Hepatic stellate cell (primary cell): ENCODE measurements at regions not wholly inside any gene's neighbourhood (a gene's known extent, or its start where the extent isn't known, plus 50 kb on each side); places are given as distances from the start of the nearest gene placed in this dataset.
A peak's percentile ranks its signal among the peaks of the same experiment; 100 is the strongest.
"Not testable (repeated sequence)": the region's sequence is repeated elsewhere in the genome, so short reads cannot be mapped to it uniquely, and the experiment has no call there.

Experiments
- DNase-seq: peaks from one replicate; pipeline ENCODE4 v3.0.0; 2011; ENCODE audit warnings: low spot score

DNA sequence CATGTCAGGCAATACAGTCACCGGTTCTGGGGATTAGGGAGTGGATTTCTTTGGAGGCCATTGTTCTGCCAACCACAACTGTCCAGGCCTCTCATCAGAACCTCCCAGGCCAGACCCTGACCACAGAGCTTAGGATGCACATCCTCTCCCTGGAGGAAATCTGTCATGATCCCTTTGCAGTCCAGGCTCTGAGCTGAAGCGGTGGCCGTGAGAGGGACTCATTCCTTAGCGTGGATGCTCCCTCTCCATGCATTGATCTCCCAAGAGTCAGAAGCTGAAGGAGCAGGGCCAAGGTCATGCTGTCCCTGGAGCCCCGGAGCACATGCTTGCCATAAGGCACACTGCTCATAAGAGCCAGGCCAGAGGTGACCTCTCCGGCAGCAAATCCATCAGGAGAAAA lies 181.4 kb downstream of the COPRS start:
- no peak for DNase-seq

DNA sequence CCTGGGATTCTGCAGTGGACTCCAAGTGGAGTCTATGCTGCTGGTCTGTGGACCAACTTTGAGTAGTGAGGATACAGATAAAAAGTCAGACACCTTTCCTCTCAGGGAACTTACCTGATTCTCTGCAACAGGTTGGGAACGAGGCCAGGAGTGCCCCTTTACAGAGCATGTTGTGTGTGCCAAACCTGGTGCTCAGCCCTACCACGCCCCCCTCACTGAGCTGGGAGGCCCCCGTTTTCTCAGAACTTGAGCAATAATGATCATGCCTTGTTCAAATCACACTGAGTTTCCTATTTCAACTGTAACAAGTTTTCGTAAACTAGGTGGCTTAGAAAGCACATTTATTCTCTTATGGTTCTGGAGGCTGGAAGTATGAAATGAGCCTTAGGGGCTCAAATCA lies 182.0 kb downstream of the COPRS start:
- no peak for DNase-seq

DNA sequence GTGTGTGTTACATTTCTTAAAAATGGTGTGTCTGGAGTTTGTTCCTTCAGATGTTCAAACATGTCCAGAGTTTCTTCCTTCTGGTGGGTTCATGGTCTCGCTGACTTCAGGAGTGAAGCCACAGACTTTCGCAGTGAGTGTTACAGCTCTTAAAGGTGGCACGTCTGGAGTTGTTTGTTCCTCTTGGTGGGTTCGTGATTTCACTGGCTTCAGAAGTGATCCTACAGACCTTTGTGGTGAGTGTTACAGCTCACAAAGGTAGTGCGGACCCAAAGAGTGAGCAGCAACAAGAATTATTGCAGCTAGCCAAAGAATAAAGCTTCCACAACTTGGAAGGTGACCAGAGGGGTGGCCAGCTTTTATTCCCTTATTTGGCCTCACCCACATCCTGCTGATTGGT lies 183.7 kb downstream of the COPRS start:
- DNase-seq: not testable (repeated sequence)

DNA sequence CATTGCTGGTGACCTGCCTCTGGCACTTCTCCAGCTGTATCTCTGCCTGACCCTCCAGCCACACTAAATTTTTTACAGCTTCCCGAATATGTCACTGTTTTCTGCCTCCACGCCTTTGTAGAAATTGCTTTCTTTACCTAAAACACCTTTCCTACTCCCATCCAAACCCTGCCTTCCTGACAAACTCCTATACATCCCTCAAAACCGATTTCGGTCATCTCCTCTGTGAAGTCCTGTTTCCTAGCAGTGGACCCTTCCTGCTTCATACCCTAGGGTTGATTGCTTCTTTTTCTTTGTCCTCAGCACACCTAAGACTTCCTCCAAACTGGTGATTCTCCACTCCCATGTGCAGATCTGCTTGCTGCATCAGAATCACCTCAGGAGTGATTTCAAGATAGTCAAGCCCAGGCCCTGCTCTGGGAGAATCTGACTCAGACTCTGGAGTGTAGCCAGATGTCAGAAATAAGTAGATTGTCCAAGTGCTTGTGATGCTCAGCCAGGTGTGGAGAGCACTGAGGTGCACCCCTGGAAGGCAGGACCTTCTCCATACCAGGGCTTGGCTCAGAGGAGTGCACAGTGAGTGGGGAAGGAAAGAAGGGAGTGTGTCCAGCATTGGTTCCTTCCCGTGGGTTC lies 184.2 kb downstream of the COPRS start:
- DNase-seq: no peak

DNA sequence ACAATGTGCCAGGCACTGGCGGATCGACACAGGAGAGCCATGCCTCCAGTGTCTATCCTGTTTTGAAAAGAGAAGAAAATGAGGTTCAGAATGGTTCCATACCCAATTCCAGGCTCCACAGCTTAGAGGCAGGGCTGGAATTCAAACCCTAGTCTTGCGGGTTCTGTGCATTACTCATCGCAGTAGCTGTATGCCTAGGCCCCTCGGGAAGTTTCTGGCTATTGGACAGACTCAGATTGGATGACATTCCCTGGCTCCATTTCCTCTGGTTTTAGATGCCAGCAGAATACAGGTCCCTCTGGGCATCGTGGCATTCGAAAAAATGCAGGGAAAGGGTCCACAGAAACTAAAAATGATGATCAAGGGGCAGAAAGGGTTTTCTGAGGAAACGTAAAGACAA lies 184.7 kb downstream of the COPRS start:
- peak; percentile 53 for DNase-seq

DNA sequence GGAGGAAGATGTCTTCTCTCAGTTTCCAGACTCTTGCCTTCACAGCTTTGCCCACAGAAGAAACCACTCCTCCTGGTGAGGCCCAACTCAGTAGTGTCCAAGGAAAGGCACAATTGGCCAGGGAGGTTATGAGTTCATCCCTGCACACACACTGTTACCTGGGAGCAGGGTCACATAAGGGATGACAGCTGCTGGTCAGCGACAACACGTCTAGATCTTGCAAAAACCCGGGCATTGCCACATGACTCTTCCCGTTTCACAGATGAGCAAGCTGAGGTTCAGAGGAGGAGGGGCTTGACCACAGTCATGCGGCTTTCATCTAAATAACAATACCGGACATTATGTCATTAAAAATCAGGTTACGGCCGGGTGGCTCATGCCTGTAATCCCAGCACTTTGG lies 186.0 kb downstream of the COPRS start:
- DNase-seq: no peak

DNA sequence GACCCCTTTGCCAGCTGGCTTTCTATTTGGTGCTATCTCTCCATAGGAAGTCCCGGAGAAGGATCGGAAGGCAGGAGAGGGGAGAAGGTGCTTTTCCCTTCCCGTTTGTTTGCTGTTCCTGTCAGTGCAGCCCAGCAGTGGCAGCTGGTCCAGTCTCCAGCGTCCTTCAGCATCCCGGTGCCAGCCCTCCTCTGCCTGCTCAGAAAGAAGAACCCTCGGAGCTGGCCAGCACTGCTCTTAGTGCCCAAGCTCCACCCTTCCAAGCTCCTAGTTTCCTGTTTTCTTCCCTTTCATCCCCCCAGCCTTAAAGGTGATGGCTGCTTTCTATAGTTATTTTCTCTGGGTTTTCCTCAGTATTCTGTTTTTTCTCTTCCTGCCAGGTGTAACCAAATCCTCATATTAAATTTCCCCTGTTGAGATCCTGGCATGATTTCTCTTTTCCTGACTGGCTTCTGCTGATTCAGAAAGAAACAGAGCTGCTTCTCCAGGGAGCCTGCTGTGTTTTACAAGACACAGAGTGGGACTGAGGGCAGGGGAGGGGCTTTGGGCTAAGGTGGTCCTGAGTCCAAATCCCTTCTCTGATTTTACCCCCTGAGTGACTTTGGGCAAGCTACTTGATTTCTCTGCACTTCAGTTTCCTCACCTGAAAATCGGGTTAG lies 186.8 kb downstream of the COPRS start:
- DNase-seq: no peak

DNA sequence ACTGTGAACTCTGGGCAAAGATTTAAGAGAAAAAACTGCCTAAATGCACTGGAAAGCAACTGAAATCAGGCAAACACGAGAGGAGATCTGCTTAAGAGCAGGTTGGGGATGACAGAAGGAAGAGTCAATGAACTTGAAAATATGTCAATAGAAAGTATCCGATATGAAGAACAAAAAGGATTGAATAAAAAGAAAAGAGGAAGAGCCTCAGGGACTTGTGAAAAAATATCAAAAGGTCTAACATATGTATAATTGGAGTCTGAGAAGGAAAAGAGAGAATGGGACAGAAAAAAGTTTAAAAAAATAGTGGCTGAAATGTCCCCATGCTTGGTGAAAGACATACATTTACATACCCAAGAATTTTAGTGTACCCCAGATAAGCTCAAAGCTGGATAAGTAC lies 195.5 kb downstream of the COPRS start:
- DNase-seq: no peak

DNA sequence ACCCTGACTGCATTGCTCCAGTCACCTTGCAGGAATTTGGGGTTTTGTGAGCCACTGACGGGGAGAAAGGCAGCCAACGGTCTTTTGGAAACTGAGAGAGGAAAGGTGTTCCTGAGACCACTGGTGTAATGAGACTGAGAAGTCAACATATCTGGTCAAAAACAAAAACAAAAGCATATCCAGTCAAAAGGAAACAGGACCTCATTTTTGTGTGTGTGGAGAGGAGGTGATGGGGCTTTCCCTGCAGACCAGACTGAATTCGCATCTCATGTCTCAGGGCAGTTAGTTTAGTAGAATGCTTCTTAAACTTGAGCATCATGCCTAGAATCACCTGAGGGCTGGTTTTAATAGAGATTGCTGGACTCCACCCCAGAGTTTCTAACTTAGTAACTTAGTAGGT lies 198.4 kb downstream of the COPRS start:
- no peak for DNase-seq

DNA sequence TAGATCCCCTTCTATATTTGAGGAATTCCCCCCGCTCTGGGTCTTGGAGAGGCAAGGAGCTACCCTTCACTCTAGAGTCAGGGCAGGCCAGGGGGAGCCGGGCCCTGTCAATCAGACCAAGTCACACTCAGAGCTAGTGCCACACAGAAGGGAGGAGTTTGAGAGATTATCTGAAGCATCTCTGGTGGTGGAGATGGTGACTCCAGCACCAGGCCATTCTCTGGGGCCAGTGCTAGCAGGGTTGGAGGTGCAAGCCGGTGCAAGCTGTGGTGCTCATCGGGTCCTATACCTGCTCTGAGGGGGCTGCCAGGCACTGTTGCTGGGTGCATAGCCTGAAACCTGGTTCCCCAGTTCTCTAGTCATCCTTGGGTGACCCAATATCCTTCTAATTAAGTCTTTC lies 201.2 kb downstream of the COPRS start:
- no peak for DNase-seq

DNA sequence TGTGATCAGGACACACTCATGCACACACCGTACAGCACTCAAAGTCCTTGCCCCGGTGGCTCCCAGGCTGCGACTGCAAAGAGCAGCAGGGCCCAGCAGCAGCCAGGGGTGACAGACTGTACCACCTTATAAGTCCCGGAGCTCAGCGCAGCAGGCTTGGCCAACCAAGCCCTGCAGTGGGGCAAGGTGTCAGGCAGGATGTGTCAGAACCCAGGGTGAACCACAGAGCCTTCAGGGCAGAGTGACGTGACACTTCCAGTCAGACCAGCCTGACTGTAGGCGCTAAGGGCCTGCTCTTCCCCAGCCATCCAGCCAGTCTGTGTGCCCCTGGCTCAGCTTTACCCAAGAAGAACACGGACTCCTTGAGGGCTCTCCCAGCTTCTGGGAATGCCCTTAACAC lies 204.1 kb downstream of the COPRS start:
- DNase-seq: no peak

DNA sequence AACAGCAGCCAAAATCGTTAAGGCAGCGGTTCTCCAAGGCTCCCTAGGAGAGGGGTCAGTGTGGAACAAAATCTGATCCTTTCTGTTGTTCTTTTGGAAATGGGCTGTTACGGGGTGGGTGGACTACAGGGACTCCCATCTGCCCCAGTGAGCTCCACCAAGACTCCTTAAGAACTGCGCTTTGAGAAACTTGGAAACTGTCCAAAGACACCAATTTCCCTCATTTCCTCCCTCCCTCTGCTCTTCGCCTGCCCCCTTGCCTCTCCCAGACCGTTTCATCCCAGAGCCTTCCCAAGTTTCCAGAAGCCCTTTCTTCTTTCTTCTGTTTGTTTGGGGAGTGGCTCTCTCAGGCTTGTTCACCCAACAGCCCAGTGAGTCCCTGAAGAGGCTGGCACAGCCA lies 205.4 kb downstream of the COPRS start:
- no peak for DNase-seq

DNA sequence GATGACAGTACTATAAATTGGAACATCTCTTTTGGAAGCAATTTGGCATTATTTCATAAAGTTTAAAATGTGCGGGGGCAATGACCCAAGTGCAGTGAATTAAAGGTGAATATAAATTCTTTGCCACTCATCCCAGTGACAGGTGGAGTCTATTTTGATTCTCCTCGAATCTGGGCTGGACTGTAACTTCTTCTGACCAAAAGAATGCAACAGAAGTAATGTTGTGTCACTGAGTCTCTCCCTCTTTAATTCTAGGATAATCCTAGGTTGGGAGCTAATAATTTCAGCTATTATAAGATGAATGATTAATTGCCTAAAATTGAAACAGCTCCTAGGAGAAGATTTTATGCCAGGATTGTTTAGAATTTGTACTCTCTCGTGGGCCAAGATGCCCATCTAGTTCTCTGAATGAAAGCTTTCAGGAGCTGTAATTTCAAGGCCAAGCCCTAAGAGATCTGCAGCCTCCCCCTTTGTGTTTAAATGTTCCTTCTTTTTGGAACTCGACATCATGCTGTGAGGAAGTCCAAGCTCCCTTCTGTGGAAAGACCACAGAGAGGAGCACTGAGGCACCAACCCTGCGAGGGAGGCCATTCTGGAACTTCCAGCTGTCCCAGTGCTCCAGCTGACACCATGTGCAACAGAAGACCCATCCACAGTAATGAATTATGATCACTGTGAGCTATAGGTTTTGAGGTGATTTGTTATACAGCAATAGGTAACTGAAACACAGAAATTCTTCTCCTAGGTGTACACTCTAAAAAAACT lies 208.1 kb downstream of the COPRS start:
- DNase-seq: no peak

DNA sequence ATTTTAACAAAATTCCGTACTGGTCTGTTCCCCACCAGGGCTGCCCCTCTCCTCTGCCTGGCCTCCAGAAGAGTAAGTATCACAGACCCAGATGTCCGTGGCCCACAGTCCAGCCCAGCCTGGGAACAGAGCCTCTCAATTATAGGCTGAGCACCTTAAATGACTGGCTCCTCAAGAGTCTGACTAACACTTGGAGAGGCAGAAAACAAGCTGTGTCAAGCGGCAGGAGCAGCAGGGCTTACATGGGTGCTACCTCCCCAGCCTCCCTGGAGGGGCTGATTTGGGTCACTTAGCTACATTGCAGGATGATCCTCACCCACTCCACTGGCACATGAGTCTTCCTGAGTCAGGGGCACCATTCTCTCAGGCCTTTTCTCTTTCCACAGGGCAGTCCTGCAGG lies 209.7 kb downstream of the COPRS start:
- no peak for DNase-seq

DNA sequence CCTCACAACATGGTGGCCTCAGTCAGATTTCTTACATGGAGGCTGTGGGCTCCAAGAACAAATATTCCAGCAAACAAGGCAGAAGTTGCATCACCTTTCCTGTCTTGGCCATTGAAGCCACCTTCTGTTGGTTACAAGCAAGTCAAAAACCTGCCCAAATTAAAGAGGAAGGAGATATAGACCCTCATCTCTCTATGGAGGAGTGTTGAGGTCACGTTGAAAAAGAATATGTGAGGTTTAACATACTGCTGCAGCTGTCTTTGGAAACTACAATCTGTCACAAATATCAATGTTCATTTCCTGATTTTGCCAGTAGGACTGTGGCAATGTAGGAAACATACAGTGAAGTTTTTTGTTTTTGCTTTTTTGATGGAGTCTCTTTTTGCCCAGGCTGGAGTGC lies 211.4 kb downstream of the COPRS start:
- DNase-seq: no peak

DNA sequence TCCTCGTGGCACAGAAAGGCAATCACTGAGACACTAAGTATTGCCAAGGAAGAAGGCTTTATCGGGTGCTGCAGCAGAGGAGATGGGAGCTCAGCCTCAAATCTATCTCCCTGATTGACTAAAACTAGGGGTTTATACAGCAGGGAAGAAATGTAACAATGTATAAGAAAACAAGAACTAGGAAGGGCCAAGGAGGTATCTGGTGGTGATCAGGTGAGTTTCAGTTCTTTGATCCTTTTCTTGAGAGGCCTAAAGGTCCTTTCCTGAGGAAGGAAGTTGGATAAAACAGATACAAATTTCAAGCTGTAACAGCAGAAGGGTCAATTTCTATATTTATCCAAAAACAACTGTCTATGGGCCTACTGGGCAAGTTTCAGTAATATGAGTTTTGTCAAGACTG lies 212.4 kb downstream of the COPRS start:
- no peak for DNase-seq

DNA sequence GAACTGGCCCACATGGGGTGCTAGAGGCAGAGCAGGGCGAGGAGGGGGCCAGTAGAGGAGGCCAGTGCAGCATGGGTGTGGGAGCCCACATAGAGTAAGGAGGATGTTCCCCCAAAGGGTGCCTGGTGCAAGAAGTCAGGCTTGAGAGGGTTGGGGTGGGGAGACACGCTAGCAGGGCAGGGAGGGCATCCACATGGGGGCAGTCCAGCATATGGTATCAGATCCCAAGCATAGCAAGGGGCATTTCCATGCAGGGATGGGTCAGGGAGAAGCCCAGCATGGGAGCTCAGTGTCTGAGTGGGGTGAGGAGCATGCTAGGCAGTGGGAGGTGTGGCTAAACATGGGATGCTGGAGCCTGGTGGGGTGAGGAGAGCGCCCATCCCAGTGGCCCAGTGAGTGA lies 213.7 kb downstream of the COPRS start:
- no peak for DNase-seq

DNA sequence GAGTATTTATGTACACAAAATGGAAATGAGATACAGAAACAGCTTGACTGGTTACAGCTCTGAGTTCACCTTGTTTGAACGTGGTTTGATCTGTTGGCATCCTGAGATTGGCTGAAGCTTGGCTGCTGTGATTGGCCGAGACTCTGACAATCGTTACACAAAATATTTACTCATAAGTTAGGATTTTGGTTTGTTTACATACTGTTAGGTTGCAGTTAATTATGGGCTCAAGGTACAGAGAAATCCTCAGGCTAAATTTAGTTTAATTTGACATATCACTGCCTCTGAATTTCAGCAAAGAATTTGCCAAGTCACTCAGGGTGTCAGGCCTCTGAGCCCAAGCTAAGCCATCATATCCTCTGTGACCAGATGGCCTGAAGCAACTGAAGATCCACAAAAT lies 227.3 kb downstream of the COPRS start:
- no peak for DNase-seq

DNA sequence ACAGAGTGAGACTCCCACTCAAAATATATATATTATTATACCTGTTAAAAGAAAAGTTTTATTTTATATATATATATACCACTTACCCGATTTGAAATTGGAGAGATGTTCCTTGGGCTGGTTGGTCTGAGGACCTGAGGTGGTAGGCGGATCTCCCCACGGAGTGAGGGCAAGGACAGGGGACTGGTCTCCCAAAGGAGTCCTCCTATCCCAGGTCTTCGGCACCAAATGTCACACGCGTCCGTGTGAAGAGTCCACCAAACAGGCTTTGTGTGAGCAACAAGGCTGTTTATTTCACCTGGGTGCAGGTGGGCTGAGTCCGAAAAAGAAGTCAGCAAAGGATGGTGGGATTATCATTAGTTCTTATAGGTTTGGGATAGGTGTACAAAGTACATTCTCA lies 228.2 kb downstream of the COPRS start:
- not testable (repeated sequence) for DNase-seq

DNA sequence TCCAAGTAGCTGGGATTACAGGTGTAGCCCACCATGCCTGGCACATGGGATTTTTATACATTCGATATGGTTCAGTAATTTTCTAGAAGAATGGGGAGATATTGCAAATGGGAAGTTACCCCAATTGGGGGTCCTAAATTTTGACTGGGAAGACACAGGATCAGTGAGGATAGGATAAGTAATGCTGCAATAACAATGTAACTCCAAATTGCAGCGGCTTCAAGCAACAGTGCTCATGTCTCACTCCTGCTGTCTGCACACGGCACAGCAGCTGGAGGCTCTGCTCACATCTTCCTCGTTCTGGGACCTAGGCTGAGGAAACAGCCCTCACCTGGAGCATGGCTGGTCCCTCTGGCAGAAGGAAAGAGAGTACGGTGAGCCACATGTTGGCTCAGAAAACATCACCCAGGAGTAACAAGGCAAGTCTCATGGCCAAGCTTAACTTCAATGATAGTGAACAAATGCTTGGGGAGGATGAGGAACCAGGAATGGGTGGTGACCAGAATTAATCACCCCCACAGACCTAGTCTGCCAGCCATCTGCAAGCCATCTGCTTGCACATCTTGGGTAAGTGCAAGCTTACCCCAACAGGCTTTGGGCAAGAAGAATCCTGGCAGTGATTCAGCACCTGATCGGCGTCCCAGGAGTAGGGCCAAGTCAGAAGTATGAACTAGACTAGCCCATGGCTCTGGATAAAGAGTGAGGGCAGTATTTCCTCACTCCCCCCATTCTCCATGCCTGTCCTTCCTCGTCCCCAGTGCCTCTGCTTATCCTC lies 229.2 kb downstream of the COPRS start:
- no peak for DNase-seq

DNA sequence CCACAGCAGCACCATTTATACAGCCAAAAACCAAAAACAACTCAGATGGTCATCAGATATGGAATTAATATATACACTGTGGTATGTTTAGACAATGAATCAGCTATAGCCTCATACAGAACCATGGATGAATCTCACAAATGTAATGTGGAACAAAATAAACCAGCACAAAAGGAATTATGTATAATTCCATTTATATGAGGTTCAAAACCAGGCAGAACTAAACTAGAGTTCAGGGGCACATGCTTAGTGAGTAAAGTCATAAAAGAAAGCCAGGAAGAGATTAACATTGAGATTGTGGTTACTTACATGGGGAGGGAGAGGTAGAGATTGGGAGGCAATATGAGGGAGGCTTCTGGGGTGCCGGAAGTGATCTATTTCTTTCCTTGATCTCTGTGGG lies 231.1 kb downstream of the COPRS start:
- peak; percentile 72 for DNase-seq

DNA sequence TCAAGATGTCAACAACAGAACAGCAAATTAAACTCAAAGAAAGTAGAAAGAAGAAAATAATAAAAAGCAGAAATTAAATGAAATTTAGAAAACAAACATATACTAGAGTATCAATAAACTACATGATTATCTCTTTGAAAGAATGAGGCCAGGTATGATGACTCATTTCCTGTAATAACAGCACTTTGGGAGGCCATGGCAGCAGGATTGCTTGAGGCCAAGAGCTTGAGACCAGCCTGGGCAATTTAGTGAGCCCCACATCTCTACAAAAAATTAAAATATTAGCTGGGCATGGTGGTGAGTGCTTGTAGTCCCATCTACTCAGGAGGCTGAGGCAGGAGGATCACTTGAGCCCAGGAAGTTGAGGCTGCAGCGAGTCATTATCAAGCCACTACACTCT lies 232.5 kb downstream of the RAB11FIP4 start:
- no peak for DNase-seq

DNA sequence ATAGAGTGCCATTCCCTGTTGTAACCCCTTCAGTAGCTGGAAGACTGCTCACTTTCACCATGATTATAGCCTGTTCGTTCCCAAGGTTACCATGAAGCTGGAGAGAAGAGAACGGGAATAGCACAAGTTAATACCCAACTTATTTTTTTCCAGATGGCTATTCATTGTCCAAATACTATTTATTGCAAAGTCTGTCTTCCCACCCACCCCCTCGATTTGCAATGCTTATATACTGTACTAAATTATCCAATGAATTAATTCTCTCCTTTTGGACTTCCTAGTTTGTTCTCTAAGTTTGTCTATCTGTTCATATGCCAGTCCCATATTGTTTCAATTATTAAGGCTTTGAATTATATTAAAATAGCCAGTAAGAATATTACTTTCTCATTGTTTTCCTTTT lies 231.0 kb downstream of the RAB11FIP4 start:
- DNase-seq: no peak
